ENCODE measurements at regions not wholly inside any gene's neighbourhood (a gene's known extent, or its start where the extent isn't known, plus 50 kb on each side); places are given as distances from the start of the nearest gene placed in this dataset.

GRCh38 chr15:36152936-36153335 lies 426.5 kb upstream of the CDIN1 start (continued):
- TF ChIP-seq SMAD2 (IDR thresholded peaks at IDR 0.05; ENCODE audit: low read depth, low read length) (no peak), MAFF (IDR thresholded peaks at IDR 0.05; ENCODE audit: low read length) (no peak), TAF15 (IDR thresholded peaks at IDR 0.05; ENCODE audit: low read depth, low read length) (no peak), MTA3 (IDR thresholded peaks at IDR 0.05; ENCODE audit: borderline replicate concordance) (no peak), FOXJ2 (tag; IDR thresholded peaks at IDR 0.05) (no peak)

- no peak overlapping the region for H3K9ac ChIP-seq (ENCODE audit: insufficient read depth in 1 of 2, low read depth in 2 of 2, low read length in 2 of 2)
- ChIA-PET POLR2A (interaction anchor here (0.6 kb wide), 2 partner anchors 409 to 488 kb away, joined by 3 read pairs; no protein-coding TSS in a partner anchor), CTCF (ENCODE audit: low intra/inter-chr PET ratio) (no interaction called here)
- no peaks in the 10 kb centered on the region for H3K9me3 ChIP-seq (replicated peaks; ENCODE audit: control insufficient read depth, insufficient read depth, low read depth, low read length)
- BruUV-seq (replicated peaks), result no TSS peak
- WGBS (ENCODE audit: insufficient coverage, low coverage, missing lambda C conversion rate), result 0% methylated on average over 1 of the region's 1 CpG
- DNase-seq (ENCODE audit: extremely low read depth in 1 of 4, low spot score in 3 of 4) (no peak), FAIRE-seq (no peak), ATAC-seq (no peak)
- H4K20me1 ChIP-seq (replicated peaks; ENCODE audit: control insufficient read depth, insufficient read depth, low read length), result no peaks in the 10 kb centered on the region
- in situ Hi-C loops (cut with MboI), result no loop called here
- no peak overlapping the region for H3K27ac ChIP-seq (ENCODE audit: extremely low read depth, low read depth, low read length)
- no peaks in the 10 kb centered on the region for H3K9me1 ChIP-seq (ENCODE audit: control insufficient read depth, insufficient read depth, low read length)
- no peak overlapping the region for H3K4me2 ChIP-seq (ENCODE audit: insufficient read depth, low read length)
- H3K36me3 ChIP-seq (ENCODE audit: control insufficient read depth, insufficient read depth, low read length), result no peaks in the 10 kb centered on the region
- H3K79me2 ChIP-seq (ENCODE audit: control insufficient read depth, insufficient read depth, low read length), result no peaks in the 10 kb centered on the region
- TF ChIP-seq ZC3H8 (IDR thresholded peaks at IDR 0.05) (no peak), CEBPG (CRISPR knock-in tag; IDR thresholded peaks at IDR 0.05) (no peak), CEBPG (tag; conservative IDR thresholded peaks at IDR 0.05 in 1 of 2, IDR thresholded peaks at IDR 0.05 in 1 of 2) (peak in 1 of 2 experiments; percentile 16; a peak in 1 of 4 replicates), CXXC5 (CRISPR knock-in tag; IDR thresholded peaks at IDR 0.05) (no peak)
- H3K4me3 ChIP-seq, result no peak overlapping the region
- H3K4me1 ChIP-seq (replicated peaks in 1 of 2; ENCODE audit: control insufficient read depth in 2 of 2, insufficient read depth in 2 of 2, low read length in 2 of 2), result no peaks in the 10 kb centered on the region
- intact Hi-C loops (cut with micrococcal nuclease), result no loop called here
- H2AFZ ChIP-seq (ENCODE audit: low read depth, low read length), result no peak overlapping the region
- no peaks in the 10 kb centered on the region for H3K27me3 ChIP-seq (ENCODE audit: control insufficient read depth in 2 of 2, insufficient read depth in 2 of 2, low read length in 2 of 2)
Measured at GRCh38 chr15:36156879-36157427, 422.5 kb upstream of the CDIN1 start.
